ENCODE measurements at regions not wholly inside any gene's neighbourhood (a gene's known extent, or its start where the extent isn't known, plus 50 kb on each side); places are given as distances from the start of the nearest gene placed in this dataset.

- no peak for TF ChIP-seq EZH2 (IDR thresholded peaks at IDR 0.05; ENCODE audit: low read depth)
- TF ChIP-seq, protein P1, sequence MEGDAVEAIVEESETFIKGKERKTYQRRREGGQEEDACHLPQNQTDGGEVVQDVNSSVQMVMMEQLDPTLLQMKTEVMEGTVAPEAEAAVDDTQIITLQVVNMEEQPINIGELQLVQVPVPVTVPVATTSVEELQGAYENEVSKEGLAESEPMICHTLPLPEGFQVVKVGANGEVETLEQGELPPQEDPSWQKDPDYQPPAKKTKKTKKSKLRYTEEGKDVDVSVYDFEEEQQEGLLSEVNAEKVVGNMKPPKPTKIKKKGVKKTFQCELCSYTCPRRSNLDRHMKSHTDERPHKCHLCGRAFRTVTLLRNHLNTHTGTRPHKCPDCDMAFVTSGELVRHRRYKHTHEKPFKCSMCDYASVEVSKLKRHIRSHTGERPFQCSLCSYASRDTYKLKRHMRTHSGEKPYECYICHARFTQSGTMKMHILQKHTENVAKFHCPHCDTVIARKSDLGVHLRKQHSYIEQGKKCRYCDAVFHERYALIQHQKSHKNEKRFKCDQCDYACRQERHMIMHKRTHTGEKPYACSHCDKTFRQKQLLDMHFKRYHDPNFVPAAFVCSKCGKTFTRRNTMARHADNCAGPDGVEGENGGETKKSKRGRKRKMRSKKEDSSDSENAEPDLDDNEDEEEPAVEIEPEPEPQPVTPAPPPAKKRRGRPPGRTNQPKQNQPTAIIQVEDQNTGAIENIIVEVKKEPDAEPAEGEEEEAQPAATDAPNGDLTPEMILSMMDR (conservative IDR thresholded peaks at IDR 0.05), result no peak
These were observed 153.9 kb downstream of the CEP135 start for GRCh38 chr4:56102601-56103000.
